Activated naive CD4-positive, alpha-beta T cell treated with anti-CD3 and anti-CD28 coated beads, Interleukin-2, amount 50 U/mL, for 72 hours (primary cell): ENCODE measurements at regions not wholly inside any gene's neighbourhood (a gene's known extent, or its start where the extent isn't known, plus 50 kb on each side); places are given as distances from the start of the nearest gene placed in this dataset.

ENCODE experiments used
- ATAC-seq, 2 donors: fragments of 150-1000 bp; cut with Tn5 transposase; 2 replicates each; pipeline ENCODE4 v1.10.0; 2021; ENCODE audit warnings: mild to moderate bottlenecking in 2 of 2, moderate library complexity in 2 of 2
- DNase-seq, 2 donors: peaks; one replicate each; pipeline ENCODE4 v3.0.0; 2021 to 2022; ENCODE audit warnings: low spot score in 2 of 2
- H3K27ac Mint-ChIP-seq, 2 donors: one replicate each; pipeline ENCODE4 v1.8.0; 2022; ENCODE audit warnings: mild to moderate bottlenecking in 2 of 2, mixed read lengths in 2 of 2
- H3K36me3 Mint-ChIP-seq, 2 donors: one replicate each; pipeline ENCODE4 v1.8.0; 2022; ENCODE audit warnings: mixed read lengths in 2 of 2
- H3K9me3 Mint-ChIP-seq, 2 donors: one replicate each; pipeline ENCODE4 v1.8.0; 2022; ENCODE audit warnings: mixed read lengths in 2 of 2

GRCh38 chr22:27156821-27157489 is 499.6 kb downstream of the MIAT start:
- no peak for ATAC-seq
- Mint-ChIP-seq H3K27ac (no peak overlapping the region), H3K36me3 (no peaks in the 10 kb centered on the region), H3K9me3 (peaks cover 0 to 6% of the 10 kb centered on the region in 2 donors)
- no peak for DNase-seq

DNA sequence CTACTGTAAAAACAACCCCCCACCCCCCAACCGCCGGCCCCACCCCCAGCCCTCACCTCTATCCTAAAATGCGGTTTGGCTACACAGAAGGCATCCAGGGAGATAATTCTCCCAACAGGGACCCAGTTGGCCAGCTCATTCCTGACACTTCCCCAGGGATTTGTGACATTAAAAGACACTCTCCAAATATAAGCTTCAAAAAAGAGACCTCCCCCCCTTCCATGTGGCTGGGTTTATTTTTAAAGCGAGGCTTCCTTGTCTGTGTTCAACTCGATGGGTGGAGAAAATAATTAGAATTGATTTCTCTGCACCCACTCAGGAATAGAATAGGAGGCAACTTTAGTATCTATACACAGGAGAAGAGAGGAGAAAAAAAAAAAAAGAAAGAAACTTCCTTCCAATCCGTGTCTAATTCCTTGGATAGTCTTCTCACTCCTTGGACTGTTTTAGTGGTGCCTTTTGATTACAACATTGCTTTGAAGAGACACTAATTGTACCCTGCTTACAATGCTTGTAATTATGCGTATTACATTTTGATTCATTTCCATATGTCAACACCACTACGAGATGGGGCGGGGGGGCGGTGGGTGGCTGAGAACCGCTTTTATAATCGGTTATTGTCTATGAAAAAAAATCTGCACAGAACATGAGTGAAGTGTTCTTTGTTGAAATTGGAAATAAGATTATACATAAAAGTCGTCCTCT is 500.4 kb downstream of the MIAT start:
- no peak for DNase-seq
- H3K36me3 Mint-ChIP-seq: no peaks in the 10 kb centered on the region
- H3K27ac Mint-ChIP-seq: no peak overlapping the region
- ATAC-seq: no peak
- no peaks in the 10 kb centered on the region for H3K9me3 Mint-ChIP-seq

DNA sequence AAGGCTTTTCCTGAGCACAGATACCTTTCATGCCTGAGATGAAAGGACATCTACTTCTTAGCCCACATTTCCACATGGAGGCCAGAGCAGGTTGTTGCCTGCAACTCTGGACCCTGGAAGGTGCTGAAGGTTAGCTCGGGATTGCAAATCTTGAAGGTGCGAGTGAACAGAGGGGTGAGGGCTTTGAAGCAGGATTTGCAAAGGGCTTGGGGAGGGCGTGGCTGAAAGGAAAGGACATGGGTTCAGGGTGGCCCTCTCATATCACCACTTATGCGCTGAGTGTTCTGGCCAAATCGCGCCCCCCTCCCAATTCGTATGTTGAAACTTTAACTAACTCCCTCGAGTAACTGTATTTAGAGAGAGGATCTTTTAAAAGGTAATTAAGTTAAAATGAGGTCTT is 501.6 kb downstream of the MIAT start:
- peaks cover 0 to 4% of the 10 kb centered on the region in 2 donors for H3K9me3 Mint-ChIP-seq
- H3K36me3 Mint-ChIP-seq: no peaks in the 10 kb centered on the region
- DNase-seq (no peak), ATAC-seq (no peak)
- no peak overlapping the region for H3K27ac Mint-ChIP-seq

DNA sequence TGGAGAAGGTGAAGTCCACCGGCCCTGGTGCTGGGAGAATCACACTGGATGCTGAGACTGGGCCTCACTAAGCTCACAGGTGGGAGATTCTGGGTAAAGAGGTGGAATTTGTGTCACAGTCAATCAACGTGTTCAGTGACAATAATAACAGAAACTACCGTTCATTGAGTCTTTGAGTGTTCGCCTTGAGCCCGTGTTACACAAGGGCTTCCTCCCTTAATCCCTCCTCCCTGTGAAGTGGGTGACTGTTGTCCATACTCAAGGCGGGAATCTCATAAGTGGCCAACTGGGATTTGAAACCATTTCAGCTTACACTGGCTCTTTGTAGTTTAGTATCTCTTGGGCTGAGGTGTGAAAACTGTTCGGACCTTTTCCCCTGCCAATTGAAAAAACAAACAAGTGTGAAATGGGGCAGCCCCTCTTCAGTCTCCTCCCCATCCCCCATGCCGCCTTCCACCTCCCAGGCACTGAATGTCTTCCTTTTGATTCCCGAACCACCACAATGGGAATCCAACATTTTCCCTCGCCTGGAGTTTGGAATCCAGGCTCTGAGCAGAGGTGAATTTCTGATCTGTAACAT is 502.4 kb downstream of the MIAT start:
- ATAC-seq (no peak), DNase-seq (no peak)
- Mint-ChIP-seq H3K9me3 (peaks cover 0 to 4% of the 10 kb centered on the region in 2 donors), H3K36me3 (no peaks in the 10 kb centered on the region), H3K27ac (no peak overlapping the region)

GRCh38 chr22:27163162-27164137 is 506.1 kb downstream of the MIAT start:
- DNase-seq (no peak), ATAC-seq (no peak)
- Mint-ChIP-seq H3K27ac (no peak overlapping the region), H3K9me3 (peaks cover 0 to 4% of the 10 kb centered on the region in 2 donors), H3K36me3 (no peaks in the 10 kb centered on the region)

DNA sequence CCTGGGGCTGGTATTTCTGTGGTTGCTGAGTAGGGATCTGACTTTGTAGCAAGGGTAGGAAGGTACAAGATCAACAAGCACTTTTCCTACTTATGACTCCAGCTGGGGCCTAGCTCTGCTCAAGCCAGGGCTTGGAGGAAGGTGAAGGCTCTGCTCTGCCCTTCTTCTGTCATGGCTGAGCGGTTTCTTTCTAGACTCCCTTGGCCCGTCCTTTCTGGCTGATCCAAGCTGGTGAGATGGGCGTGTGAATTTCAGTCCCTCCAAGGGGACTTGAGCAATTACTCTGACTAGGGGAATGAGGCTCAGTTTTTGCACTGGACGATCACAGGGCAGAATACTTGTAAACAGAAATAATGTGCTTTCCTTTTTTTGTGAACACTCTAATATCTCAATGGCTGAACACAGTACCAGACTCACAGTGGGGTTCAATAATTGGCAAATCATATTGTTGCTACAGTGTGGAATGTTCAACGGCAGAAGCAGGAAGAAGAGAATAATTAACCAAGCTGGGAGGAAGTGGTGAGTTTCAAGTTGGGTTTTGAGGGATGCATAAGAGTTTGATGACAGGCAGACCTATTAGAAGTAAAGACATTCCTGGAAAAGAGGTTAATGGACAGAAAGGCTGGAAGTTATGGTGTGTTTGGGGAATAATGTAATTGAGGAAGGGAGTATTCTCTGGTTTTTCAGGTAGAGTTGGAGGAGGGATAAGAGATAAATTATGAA is 507.6 kb downstream of the MIAT start:
- Mint-ChIP-seq H3K27ac (no peak overlapping the region), H3K36me3 (no peaks in the 10 kb centered on the region), H3K9me3 (peaks cover 0 to 4% of the 10 kb centered on the region in 2 donors)
- DNase-seq (no peak), ATAC-seq (no peak)

DNA sequence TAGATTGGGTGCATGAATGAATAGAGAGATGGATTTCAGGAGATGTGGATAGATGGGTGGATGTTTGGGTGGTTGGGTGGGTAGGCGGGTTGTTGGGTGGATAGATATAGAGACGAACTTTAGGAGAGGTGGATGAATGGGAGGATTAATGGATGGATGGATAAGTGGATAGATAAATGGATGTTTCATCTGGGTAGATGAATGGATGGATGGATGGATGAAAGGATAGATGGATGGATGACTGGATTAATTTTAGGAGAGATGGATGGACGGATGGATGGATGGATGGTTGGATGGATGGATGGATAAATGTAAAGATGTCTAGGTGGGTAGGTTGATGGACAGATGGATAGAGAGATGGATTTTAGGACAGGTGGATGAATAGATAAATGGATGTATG is 511.3 kb downstream of the MIAT start:
- no peaks in the 10 kb centered on the region for H3K9me3 Mint-ChIP-seq
- ATAC-seq: no peak
- no peak overlapping the region for H3K27ac Mint-ChIP-seq
- no peak for DNase-seq
- H3K36me3 Mint-ChIP-seq: no peaks in the 10 kb centered on the region

- H3K36me3 Mint-ChIP-seq: no peaks in the 10 kb centered on the region
- H3K27ac Mint-ChIP-seq: no peak overlapping the region
- ATAC-seq: no peak
- DNase-seq: no peak
- no peaks in the 10 kb centered on the region for H3K9me3 Mint-ChIP-seq
These were observed 513.1 kb downstream of the MIAT start for GRCh38 chr22:27170491-27170890.

DNA sequence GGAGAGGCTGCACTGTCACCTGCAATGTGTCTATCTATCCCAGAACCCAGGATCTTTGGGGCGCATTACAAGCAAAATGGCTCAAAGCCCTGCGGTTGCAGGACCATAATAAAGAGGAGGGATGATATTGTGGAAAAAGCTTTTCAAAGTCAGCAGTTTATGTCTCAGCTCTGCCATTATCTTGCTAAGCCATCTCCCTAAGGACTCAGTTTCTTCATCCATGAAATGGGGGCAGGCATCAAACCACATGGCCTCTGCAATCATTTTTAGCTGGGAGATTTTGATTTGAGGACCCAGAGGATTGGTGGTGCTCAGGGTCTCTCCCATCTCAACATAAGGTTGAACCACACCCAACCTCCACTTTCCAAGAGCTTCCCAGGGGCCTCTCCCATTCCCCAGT is 513.8 kb downstream of the MIAT start:
- Mint-ChIP-seq H3K27ac (no peak overlapping the region), H3K36me3 (no peaks in the 10 kb centered on the region), H3K9me3 (no peaks in the 10 kb centered on the region)
- ATAC-seq: no peak
- no peak for DNase-seq

DNA sequence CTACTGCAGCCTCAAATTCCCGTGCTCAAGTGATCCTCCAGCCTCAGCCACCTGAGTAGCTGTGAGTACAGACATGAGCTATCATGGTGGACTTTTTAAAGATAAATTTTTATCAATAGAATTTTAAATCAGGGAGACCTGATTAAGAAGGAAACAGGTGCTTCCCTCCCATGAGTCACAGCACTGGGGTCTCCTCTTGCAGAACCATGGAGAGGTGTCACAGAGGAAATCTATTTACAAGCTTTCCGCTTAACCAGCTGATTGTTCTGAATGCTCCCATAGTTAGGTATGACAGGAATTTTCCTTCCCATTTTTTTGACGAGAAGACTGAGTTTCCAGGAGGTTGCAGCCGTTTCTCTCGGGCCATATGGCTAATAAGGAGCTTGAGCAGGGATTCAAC is 516.1 kb downstream of the MIAT start:
- Mint-ChIP-seq H3K9me3 (no peaks in the 10 kb centered on the region), H3K27ac (no peak overlapping the region), H3K36me3 (no peaks in the 10 kb centered on the region)
- DNase-seq (no peak), ATAC-seq (no peak)

- H3K36me3 Mint-ChIP-seq: no peaks in the 10 kb centered on the region
- peak overlapping the region in 1 of 2 donors; percentile 36 for H3K27ac Mint-ChIP-seq
- no peaks in the 10 kb centered on the region for H3K9me3 Mint-ChIP-seq
- ATAC-seq: no peak
- no peak for DNase-seq
These were observed 517.8 kb downstream of the MIAT start for GRCh38 chr22:27175021-27175838.

- Mint-ChIP-seq H3K36me3 (no peaks in the 10 kb centered on the region), H3K9me3 (no peaks in the 10 kb centered on the region), H3K27ac (no peak overlapping the region)
- no peak for ATAC-seq
- DNase-seq: no peak
These were observed 518.6 kb downstream of the MIAT start for GRCh38 chr22:27175974-27176373.

- ATAC-seq: no peak
- no peaks in the 10 kb centered on the region for H3K36me3 Mint-ChIP-seq
- no peaks in the 10 kb centered on the region for H3K9me3 Mint-ChIP-seq
- DNase-seq: no peak
- H3K27ac Mint-ChIP-seq: no peak overlapping the region
These were observed 521.8 kb downstream of the MIAT start for GRCh38 chr22:27179161-27179560.

- Mint-ChIP-seq H3K9me3 (no peaks in the 10 kb centered on the region), H3K27ac (no peak overlapping the region), H3K36me3 (no peaks in the 10 kb centered on the region)
- ATAC-seq: no peak
- no peak for DNase-seq
These were observed 524.1 kb downstream of the MIAT start for GRCh38 chr22:27181537-27181936.

DNA sequence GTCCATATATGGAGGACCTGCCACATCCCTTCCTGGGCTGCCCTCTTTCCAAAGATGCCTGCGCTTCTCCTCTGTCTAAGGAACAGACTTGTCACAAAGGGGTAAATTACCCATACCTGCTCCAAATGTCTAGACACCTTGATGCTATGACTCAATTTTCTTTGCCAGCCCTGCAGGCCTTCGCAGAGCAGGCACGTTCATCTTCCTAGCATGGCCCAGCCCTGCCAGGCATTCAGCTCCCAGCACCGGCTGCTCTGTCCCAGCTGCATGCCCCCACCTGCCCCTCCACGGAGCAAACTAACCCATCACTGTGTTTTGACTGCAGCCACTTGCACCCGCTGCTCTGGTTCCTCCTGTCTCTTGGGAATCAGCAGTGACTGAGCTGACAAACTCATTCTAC is 526.1 kb downstream of the MIAT start:
- no peaks in the 10 kb centered on the region for H3K9me3 Mint-ChIP-seq
- DNase-seq: no peak
- ATAC-seq: no peak
- no peak overlapping the region for H3K27ac Mint-ChIP-seq
- no peaks in the 10 kb centered on the region for H3K36me3 Mint-ChIP-seq
